HG03432 (cell line): ENCODE measurements at regions not wholly inside any gene's neighbourhood (a gene's known extent, or its start where the extent isn't known, plus 50 kb on each side); places are given as distances from the start of the nearest gene placed in this dataset.

Experiments
- ATAC-seq: cut with Tn5 transposase; IDR thresholded peaks from one replicate; pipeline ENCODE4 v1.9.1; 2021; ENCODE audit warnings: mild to moderate bottlenecking, moderate library complexity; ENCODE audit not compliant: unreplicated experiment

- no peak for ATAC-seq
Observed at GRCh38 chr1:82752046-82752445, 951.3 kb downstream of the ADGRL2 start.

GRCh38 chr1:82733645-82734044, 932.9 kb downstream of the ADGRL2 start:
- ATAC-seq, result no peak

- ATAC-seq, result no peak
Observed at GRCh38 chr1:82731216-82731615, 930.5 kb downstream of the ADGRL2 start.

GRCh38 chr1:82728206-82728605, 927.5 kb downstream of the ADGRL2 start:
- no peak for ATAC-seq

GRCh38 chr1:82724246-82724645, 923.5 kb downstream of the ADGRL2 start:
- no peak for ATAC-seq

- ATAC-seq, result no peak
Observed at GRCh38 chr1:82722608-82723007, 921.9 kb downstream of the ADGRL2 start.

- ATAC-seq, result peak; percentile 50
Observed at GRCh38 chr1:82721702-82722101, 921.0 kb downstream of the ADGRL2 start.

- ATAC-seq, result no peak
Observed at GRCh38 chr1:82718719-82719419, 918.1 kb downstream of the ADGRL2 start.

- ATAC-seq, result no peak
Observed at GRCh38 chr1:82710091-82710490, 909.4 kb downstream of the ADGRL2 start.

- ATAC-seq, result no peak
Observed at GRCh38 chr1:82707681-82708080, 906.9 kb downstream of the ADGRL2 start.

- no peak for ATAC-seq
Observed at GRCh38 chr1:82706741-82707140, 906.0 kb downstream of the ADGRL2 start.

- ATAC-seq, result no peak
Observed at GRCh38 chr1:82704966-82705365, 904.2 kb downstream of the ADGRL2 start.

GRCh38 chr1:82704393-82704792, 903.7 kb downstream of the ADGRL2 start:
- ATAC-seq, result no peak

- no peak for ATAC-seq
Observed at GRCh38 chr1:82703951-82704350, 903.2 kb downstream of the ADGRL2 start.

- no peak for ATAC-seq
Observed at GRCh38 chr1:82700476-82700875, 899.7 kb downstream of the ADGRL2 start.

- no peak for ATAC-seq
Observed at GRCh38 chr1:82697965-82698364, 897.2 kb downstream of the ADGRL2 start.

GRCh38 chr1:82695443-82695842, 894.7 kb downstream of the ADGRL2 start:
- no peak for ATAC-seq

GRCh38 chr1:82690411-82690810, 889.7 kb downstream of the ADGRL2 start:
- ATAC-seq, result no peak

- ATAC-seq, result no peak
Observed at GRCh38 chr1:82689217-82689616, 888.5 kb downstream of the ADGRL2 start.

GRCh38 chr1:82686774-82687173, 886.0 kb downstream of the ADGRL2 start:
- ATAC-seq, result no peak

GRCh38 chr1:82646888-82647287, 846.2 kb downstream of the ADGRL2 start:
- ATAC-seq, result no peak

GRCh38 chr1:82646336-82646735, 845.6 kb downstream of the ADGRL2 start:
- no peak for ATAC-seq
